Peyer's patch (tissue), 4 donors: ENCODE measurements at regions not wholly inside any gene's neighbourhood (a gene's known extent, or its start where the extent isn't known, plus 50 kb on each side); places are given as distances from the start of the nearest gene placed in this dataset.

Experiments
- DNase-seq, 3 donors: peaks; one replicate each; pipeline ENCODE4 v3.0.0-alpha.2; 2017 to 2019
- H3K27ac ChIP-seq, 4 donors: fragments of 200-600 bp; sonication (generic); one replicate each; pipeline ENCODE4 v1.5.1; 2016 to 2019
- H3K27me3 ChIP-seq, 2 donors: fragments of 200-600 bp; sonication (generic); one replicate each; pipeline ENCODE4 v1.5.1; 2019
- H3K36me3 ChIP-seq, 3 donors: fragments of 200-600 bp; sonication (generic); one replicate each; pipeline ENCODE4 v1.5.1; 2016 to 2019
- H3K4me1 ChIP-seq, 4 donors: fragments of 200-600 bp; sonication (generic); one replicate each; pipeline ENCODE4 v1.5.1; 2016 to 2019
- H3K4me3 ChIP-seq, 4 donors: fragments of 200-600 bp; sonication (generic); 1 replicate in 3 of 4; 2 replicates in 1 of 4; pipeline ENCODE4 v1.5.1; 2016 to 2019; ENCODE audit warnings: mild to moderate bottlenecking in 1 of 4
- H3K9me3 ChIP-seq, 4 donors: fragments of 200-600 bp; sonication (generic); one replicate each; pipeline ENCODE4 v1.5.1; 2016 to 2019; ENCODE audit warnings: mild to moderate bottlenecking in 1 of 4
- POLR2A ChIP-seq, 2 donors: fragments of 450-650 bp; IDR thresholded peaks; one replicate each; pipeline ENCODE4 v1.5.1; 2017; ENCODE audit warnings: antibody characterized with exemption in 2 of 2, mild to moderate bottlenecking in 2 of 2, moderate library complexity in 2 of 2
- TF ChIP-seq, protein P1 (sequence below), 6 experiments: fragments of 450-650 bp in 4 of 6; fragments of 200-600 bp in 2 of 6; sonication (generic) in 1 of 6; IDR thresholded peaks; one replicate each; pipeline ENCODE4 v1.5.1; 2017 to 2019; ENCODE audit warnings: antibody characterized with exemption in 6 of 6, mild to moderate bottlenecking in 3 of 6, moderate library complexity in 1 of 6

DNA sequence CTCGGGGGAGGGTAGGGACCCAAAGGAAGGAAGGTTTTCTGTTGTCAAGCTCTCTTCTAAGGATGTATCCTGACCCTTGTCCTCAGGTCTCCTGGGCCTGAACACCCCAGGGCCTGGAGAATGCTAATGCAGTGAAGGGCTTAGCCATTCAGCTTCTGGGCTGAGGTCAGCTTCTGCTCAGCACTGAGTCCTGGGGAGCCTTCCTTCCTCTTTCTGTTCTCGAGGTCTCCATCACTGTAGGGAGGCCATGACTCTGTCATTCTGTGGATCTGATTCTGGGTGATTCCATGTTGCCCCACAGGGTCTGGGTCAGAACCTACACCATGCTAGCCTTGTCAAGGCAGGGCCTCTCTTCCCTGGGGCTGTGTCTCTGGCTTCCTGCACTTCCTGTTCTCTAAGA, 712.7 kb downstream of the DHX35 start:
- H3K4me1 ChIP-seq: peaks cover 0 to 6% (median 0%) of the 10 kb centered on the region in 4 donors
- H3K36me3 ChIP-seq: no peaks in the 10 kb centered on the region
- H3K9me3 ChIP-seq: no peaks in the 10 kb centered on the region
- no peak overlapping the region for H3K4me3 ChIP-seq
- TF ChIP-seq POLR2A (IDR thresholded peaks at IDR 0.05): no peak
- TF ChIP-seq, protein P1, sequence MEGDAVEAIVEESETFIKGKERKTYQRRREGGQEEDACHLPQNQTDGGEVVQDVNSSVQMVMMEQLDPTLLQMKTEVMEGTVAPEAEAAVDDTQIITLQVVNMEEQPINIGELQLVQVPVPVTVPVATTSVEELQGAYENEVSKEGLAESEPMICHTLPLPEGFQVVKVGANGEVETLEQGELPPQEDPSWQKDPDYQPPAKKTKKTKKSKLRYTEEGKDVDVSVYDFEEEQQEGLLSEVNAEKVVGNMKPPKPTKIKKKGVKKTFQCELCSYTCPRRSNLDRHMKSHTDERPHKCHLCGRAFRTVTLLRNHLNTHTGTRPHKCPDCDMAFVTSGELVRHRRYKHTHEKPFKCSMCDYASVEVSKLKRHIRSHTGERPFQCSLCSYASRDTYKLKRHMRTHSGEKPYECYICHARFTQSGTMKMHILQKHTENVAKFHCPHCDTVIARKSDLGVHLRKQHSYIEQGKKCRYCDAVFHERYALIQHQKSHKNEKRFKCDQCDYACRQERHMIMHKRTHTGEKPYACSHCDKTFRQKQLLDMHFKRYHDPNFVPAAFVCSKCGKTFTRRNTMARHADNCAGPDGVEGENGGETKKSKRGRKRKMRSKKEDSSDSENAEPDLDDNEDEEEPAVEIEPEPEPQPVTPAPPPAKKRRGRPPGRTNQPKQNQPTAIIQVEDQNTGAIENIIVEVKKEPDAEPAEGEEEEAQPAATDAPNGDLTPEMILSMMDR (IDR thresholded peaks at IDR 0.05): no peak
- no peak for DNase-seq
- H3K27ac ChIP-seq: no peak overlapping the region
- no peaks in the 10 kb centered on the region for H3K27me3 ChIP-seq

DNA sequence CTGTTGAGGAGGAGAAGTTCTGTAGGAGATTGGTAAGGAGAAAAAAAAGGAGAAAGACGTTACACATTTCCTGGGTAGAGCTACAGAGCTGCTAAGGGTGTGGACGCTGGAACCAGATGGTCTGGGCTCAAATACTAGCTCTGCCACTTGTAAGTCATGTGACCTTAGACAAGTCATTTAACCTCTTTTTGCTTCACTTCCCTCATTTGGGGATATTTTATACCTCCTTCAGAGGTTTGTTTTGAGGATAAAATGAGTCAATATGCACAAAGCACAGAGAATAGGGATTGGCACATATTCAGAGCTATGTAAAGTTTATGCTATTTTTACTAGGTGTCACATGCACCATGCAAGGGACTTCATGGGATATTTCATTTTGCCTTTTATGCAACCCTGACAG, 708.8 kb downstream of the DHX35 start:
- DNase-seq: no peak
- Histone ChIP-seq H3K27me3 (no peaks in the 10 kb centered on the region), H3K36me3 (no peaks in the 10 kb centered on the region), H3K9me3 (no peaks in the 10 kb centered on the region), H3K4me1 (no peaks in the 10 kb centered on the region), H3K27ac (no peak overlapping the region), H3K4me3 (no peak overlapping the region)
- TF ChIP-seq, protein P1 (IDR thresholded peaks at IDR 0.05): no peak
- no peak for TF ChIP-seq POLR2A (IDR thresholded peaks at IDR 0.05)

DNA sequence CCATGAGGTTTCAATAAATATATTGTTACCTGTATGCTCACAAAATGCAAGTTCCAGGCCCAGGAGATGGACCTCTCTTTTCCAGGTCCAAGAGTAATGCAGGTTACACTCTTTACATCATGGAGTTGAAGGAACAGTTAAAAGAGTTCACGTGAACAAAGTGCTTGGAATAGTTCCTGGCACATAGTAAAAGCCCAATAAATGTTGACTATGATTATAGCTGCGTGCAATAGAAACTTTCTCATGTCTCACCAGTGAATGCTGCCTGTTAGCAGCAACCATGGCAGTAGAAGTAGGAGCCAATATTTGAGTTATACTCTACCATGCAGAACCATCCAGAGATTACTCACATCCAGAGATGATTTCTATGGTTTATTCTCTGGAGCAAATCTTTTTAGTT, 707.5 kb downstream of the DHX35 start:
- H3K9me3 ChIP-seq: no peaks in the 10 kb centered on the region
- TF ChIP-seq POLR2A (IDR thresholded peaks at IDR 0.05): no peak
- TF ChIP-seq, protein P1 (IDR thresholded peaks at IDR 0.05): no peak
- no peak overlapping the region for H3K27ac ChIP-seq
- no peak for DNase-seq
- H3K27me3 ChIP-seq: no peaks in the 10 kb centered on the region
- H3K4me1 ChIP-seq: no peaks in the 10 kb centered on the region
- H3K36me3 ChIP-seq: no peaks in the 10 kb centered on the region
- no peak overlapping the region for H3K4me3 ChIP-seq

DNA sequence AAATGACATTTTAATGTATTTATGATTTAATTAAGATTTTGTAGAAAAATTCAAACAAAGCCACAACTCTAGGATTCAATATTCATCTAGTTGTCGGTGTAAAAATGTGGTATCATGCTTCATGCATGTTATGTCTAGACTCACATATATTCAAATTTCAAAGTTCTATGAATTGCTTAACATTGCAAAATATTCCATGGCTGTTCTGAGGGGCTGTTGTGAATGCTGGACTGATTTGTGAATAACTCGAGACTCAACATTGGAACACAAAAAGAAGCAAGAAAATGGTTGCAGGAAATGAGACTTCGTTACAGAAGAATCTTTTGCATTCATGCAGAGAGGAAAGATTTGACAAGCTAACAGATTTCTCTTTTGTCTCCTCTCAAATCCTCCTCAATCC, 705.9 kb downstream of the DHX35 start:
- Histone ChIP-seq H3K36me3 (no peaks in the 10 kb centered on the region), H3K9me3 (no peaks in the 10 kb centered on the region), H3K27ac (no peak overlapping the region), H3K4me1 (no peaks in the 10 kb centered on the region), H3K4me3 (no peak overlapping the region), H3K27me3 (no peaks in the 10 kb centered on the region)
- no peak for DNase-seq
- TF ChIP-seq, protein P1 (IDR thresholded peaks at IDR 0.05): no peak
- no peak for TF ChIP-seq POLR2A (IDR thresholded peaks at IDR 0.05)

DNA sequence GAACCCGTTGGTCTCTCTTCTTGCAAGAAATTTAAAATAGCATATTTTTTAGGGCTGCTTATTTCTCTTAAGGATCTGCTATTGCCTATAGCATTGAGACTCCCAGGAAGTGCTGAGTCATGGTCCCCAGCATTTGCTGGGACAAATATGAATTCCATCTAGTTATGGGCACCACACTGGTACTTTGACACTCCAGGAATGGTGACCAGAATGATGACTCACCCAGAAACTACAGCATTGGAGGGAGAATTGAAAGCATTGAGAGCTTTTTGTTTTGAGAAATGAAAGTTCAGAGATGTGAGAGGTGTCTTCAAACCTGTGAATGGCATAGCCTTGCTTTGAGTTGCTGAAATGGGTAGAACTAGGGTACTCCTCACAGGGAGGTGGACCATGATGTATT, 699.7 kb downstream of the DHX35 start:
- Histone ChIP-seq H3K27ac (no peak overlapping the region), H3K27me3 (no peaks in the 10 kb centered on the region), H3K4me1 (no peaks in the 10 kb centered on the region), H3K36me3 (no peaks in the 10 kb centered on the region), H3K9me3 (no peaks in the 10 kb centered on the region), H3K4me3 (no peak overlapping the region)
- DNase-seq: peak in 1 of 3 donors; percentile 51
- no peak for TF ChIP-seq POLR2A (IDR thresholded peaks at IDR 0.05)
- TF ChIP-seq, protein P1 (IDR thresholded peaks at IDR 0.05): no peak

DNA sequence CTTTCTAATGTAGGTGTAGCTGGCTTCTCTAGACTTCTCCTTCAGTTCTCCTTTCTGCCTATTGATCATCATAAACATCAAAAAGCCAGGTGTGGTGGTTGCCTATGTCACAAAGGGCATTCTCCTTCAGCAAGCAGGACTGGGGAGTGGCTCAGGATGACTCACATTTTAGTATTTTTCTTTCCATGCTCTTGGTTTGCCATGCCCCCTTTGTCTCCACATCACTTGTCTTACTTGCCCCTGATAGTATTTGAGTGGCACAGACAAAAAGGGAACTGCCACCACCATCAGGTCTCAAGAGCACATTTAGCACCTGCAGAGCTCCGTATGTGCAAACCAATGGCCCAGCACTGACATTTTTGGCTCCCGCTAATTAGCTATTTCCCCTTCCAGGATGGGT, 698.8 kb downstream of the DHX35 start:
- no peaks in the 10 kb centered on the region for H3K4me1 ChIP-seq
- no peaks in the 10 kb centered on the region for H3K9me3 ChIP-seq
- no peaks in the 10 kb centered on the region for H3K36me3 ChIP-seq
- H3K4me3 ChIP-seq: no peak overlapping the region
- H3K27me3 ChIP-seq: no peaks in the 10 kb centered on the region
- peak in 1 of 3 donors; percentile 50 for DNase-seq
- TF ChIP-seq, protein P1 (IDR thresholded peaks at IDR 0.05): no peak
- TF ChIP-seq POLR2A (IDR thresholded peaks at IDR 0.05): no peak
- H3K27ac ChIP-seq: no peak overlapping the region
